HK-2 (cell line): ENCODE measurements at regions not wholly inside any gene's neighbourhood (a gene's known extent, or its start where the extent isn't known, plus 50 kb on each side); places are given as distances from the start of the nearest gene placed in this dataset.

Source experiments
- DNase-seq: peaks from one replicate; pipeline ENCODE4 v3.0.0-alpha.2; 2018; ENCODE audit not compliant: unreplicated experiment

GRCh38 chr3:31345581-31345980 is 187.1 kb upstream of the STT3B start:
- DNase-seq = no peak

GRCh38 chr3:31346542-31346979 is 186.2 kb upstream of the STT3B start:
- no peak for DNase-seq

- DNase-seq = no peak
Observed at GRCh38 chr3:31349001-31349748, 183.6 kb upstream of the STT3B start.

DNA sequence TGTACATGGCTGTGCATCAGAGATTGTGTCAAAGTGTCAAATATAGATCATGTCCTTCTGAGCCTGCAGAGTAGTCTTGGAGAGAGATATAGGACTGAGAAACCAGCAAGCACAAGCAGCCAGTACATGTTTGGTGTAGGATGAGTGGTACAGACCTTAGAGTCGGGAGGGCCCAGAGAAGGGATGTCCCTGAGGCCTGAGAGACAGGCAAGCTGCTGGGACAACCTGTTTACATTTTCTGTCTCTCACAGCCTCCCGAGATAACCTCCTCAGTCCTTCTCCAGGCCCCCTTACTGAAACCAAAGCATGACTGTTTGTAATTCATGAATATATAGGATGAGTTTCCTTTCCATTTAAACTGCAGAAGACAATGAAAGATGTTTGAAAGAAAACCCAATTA is 182.4 kb upstream of the STT3B start:
- no peak for DNase-seq

DNA sequence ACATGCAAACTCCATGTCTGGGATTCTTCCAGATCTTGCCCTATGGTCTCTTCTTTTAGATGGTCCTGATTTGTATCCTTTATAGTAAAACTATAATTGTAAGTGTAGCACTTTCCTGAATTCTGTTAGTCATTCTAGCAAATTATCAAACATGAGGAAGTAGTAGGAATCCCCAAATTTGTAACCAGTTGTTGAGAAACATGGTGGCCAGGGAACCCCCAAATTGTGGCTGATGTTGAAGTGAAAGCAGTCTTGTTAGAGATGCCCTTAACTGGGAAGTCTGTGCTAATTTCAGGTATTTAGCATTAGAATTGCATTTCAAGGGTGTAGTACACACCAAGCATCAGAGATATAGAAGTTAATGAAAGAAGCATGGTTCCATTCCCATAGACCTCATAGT is 180.4 kb upstream of the STT3B start:
- no peak for DNase-seq

GRCh38 chr3:31353166-31353565 is 179.6 kb upstream of the STT3B start:
- no peak for DNase-seq

DNA sequence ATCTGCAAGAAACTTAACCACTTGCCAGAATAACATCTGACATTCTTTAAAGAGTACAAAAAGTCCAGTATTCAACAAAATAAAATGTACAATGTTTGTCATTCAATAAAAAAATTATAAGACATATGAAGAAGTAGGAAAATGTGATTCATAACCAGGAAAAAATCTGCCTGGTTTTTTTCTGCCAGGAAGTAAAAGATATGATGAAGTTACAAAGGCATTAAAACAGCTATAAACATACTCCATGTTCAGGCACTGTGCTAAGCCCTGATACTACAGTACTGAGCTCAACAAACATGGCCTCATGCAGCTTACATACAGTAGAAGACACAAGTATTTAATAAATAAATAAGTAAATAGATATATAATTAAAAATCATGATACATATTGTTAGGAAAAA is 178.4 kb upstream of the STT3B start:
- no peak for DNase-seq

DNA sequence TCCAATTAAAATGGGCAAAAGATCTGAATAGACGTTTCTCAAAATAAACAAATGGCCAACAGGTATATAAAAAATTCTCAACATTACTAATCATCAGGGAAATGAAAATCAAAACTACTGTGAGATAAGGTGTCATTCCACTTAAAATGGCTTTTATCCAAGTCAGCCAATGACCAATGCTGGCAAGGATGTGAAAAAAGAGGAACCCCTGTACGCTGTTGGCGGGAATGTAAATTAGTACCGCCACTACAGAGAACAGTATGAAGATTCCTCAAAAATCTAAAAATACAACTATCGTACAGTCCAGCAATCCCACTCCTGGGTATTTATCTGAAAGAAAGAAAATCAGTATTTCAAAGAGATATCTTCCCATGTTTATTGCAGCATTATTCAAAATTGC is 176.9 kb upstream of the STT3B start:
- no peak for DNase-seq

DNA sequence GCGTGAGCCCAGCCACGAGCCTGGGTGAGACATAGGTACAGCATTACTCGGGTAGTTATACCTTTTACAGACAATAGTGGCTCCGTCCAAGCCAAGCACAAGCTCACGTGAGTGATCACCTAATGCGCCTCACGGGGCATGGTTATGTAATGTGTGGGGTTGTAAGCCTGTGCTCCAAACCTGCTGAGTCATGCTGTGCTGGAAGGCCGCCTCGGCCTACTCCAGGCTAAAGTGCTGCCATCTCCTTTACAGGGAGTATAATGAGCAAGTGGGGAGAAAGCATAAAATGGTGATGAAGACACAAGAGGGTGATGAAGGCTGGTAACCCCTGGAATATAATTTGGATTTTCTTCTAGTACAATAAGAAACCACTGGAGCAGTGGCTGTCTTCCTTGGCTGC is 175.8 kb upstream of the STT3B start:
- DNase-seq = peak; percentile 13

- no peak for DNase-seq
Observed at GRCh38 chr3:31357451-31357850, 175.3 kb upstream of the STT3B start.

- no peak for DNase-seq
Observed at GRCh38 chr3:31358473-31359070, 174.2 kb upstream of the STT3B start.

GRCh38 chr3:31361371-31362273 is 171.1 kb upstream of the STT3B start:
- peak; percentile 11 for DNase-seq

- DNase-seq = no peak
Observed at GRCh38 chr3:31364188-31364587, 168.5 kb upstream of the STT3B start.

GRCh38 chr3:31364711-31365110 is 168.0 kb upstream of the STT3B start:
- DNase-seq = no peak

DNA sequence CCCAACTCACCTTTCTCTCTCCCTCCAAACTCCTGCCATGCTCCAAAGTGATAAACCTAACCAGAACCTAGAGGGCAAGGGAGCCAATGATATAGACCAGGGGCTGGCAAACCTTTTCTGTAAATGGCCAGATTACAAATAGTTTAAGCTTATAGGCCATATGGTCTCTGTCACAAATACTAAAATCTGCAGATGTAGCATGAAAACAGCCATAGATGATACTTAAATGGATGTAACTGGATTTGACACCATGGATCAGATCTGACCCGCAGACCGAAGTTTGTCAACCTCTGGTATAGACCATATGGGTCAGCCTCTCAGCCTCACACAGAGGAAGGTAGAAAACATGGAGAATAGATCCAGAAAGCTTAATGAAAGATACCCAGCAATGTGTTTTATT is 165.2 kb upstream of the STT3B start:
- no peak for DNase-seq

DNA sequence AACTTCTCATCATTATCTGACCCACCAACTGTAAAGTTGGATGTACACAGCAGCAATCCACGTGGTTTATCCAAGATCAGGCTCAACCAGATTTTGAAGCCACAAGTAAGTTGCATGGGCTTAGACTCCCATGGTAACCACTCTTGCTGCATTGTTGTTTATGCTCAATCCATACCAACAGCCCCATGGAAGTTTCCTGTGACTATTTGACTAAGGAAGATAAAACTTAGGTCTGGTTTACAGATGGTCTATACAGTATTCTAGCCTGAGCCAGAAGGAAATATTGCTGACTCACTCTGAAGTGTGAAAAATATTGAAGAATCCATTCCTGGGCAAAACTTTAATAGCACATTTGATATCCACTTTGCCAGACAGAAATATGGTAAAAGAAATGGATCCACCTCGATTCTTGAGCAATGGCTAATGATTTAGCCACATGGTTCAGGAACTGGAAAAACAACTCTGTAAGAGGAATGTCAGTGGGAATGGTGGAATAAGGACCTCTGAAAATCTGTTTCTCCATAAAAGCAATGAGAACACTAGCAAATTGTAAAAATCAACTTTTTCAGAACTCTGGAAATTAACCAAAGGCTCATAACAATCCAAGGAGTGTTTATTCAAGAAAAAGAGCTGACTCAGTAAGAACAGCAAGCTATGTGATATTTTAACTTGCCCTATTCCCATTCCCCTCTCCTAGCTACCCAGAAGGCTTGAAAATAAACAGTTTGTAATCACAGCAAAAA is 162.9 kb upstream of the STT3B start:
- no peak for DNase-seq

- DNase-seq = no peak
Observed at GRCh38 chr3:31370380-31370666, 162.4 kb upstream of the STT3B start.

GRCh38 chr3:31370681-31371080 is 162.0 kb upstream of the STT3B start:
- no peak for DNase-seq

DNA sequence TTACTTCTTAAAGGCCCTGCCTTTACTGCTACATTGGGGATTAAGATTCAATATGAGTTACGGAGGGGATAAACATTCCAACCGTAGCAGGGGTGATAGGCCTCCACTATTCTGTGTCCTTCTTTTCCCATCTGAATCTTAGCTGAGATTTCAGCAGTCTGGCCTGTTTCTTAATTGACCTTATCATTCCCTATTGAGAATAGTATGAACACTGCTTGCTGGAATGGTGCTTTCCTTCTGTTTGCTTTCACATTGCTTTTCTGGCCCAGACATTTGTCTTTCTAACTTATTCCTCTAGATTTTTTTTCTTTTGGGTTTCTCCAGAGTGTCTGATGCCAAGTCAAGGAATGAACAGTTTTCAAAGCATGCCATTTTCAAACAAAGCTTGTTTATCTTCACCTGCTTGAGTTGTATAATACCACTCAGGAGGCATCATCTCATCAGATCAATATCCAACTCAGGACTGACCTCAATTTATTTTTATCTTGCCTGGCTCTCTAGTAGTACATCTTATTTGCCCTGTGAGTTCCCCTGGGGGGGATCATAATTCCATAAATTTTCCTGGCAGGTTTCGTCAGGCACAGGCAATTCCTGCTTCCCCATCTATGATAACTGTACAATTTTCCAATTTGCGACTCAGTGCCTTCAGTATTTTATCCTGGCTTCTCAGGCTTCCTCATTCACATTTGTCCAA is 161.1 kb upstream of the STT3B start:
- DNase-seq = no peak

GRCh38 chr3:31373681-31374080 is 159.0 kb upstream of the STT3B start:
- no peak for DNase-seq

DNA sequence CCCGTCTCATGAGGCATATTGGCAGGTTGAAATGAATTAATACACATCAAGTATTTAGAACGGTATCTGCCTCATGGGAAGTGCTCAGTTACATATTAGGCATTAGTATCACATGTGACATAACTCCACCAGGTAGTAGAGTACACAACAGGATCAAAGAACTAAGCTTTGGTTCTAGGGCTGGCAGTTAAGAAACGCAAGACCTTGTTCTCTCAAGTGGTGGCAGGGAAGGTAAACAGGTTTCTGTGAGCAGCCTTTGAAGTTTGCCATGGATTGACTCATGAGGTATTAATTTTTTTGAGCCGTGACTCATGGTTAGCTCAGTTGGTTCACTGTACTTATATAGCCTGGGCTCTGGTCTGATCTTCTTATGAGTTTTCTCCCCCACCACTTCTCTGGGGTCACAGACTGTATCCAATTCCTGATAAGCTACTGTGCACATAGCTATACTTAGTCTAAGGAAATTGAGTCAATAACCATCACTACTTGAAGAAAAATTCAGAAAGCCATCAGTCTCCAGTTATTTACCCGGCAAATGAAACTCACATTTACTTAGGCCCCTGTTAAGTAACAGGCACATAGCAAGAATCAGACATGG is 155.6 kb upstream of the STT3B start:
- DNase-seq = peak; percentile 14
